Mucosa of descending colon (tissue), 3 donors: ENCODE measurements at regions not wholly inside any gene's neighbourhood (a gene's known extent, or its start where the extent isn't known, plus 50 kb on each side); places are given as distances from the start of the nearest gene placed in this dataset.

ENCODE experiments used
- ATAC-seq: fragments of 200-7000 bp; cut with Tn5 transposase; one replicate; pipeline ENCODE4 v1.9.1; 2020; ENCODE audit warnings: mild to moderate bottlenecking, moderate library complexity
- DNase-seq, 3 donors: peaks; one replicate each; pipeline ENCODE4 v3.0.0-alpha.2; 2020
- H3K36me3 ChIP-seq: fragments of 200-600 bp; one replicate; pipeline ENCODE4 v1.8.0; 2021; ENCODE audit warnings: low read depth, mild to moderate bottlenecking
- H3K4me1 ChIP-seq: fragments of 200-600 bp; one replicate; pipeline ENCODE4 v1.8.0; 2021; ENCODE audit warnings: low read depth, mild to moderate bottlenecking
- H3K4me3 ChIP-seq: fragments of 200-600 bp; one replicate; pipeline ENCODE4 v1.8.0; 2021; ENCODE audit warnings: mild to moderate bottlenecking
- H3K9me3 ChIP-seq: fragments of 200-600 bp; one replicate; pipeline ENCODE4 v1.8.0; 2021; ENCODE audit warnings: mild to moderate bottlenecking
- intact Hi-C, 2 donors: fragments of 100-400 bp; cut with DNase I in 1 of 2; cut with micrococcal nuclease in 1 of 2; formaldehyde crosslinking; loops; one replicate each; pipeline versions ENCODE4 v1.11.0 to v1.11.1; 2022; cut with DNase I, micrococcal nuclease
- TF ChIP-seq, protein P1 (sequence below): fragments of 200-600 bp; IDR thresholded peaks from one replicate; pipeline ENCODE4 v1.8.0; 2022; ENCODE audit warnings: antibody characterized with exemption, mild to moderate bottlenecking
- donor health status: DM: no; HTN: no; CAD: no; lungs with moderate emphysema.
- donor health status: DM: no; HTN: no; CAD: no.
- donor health status: DM: no; HTN: yes; CAD: no.

DNA sequence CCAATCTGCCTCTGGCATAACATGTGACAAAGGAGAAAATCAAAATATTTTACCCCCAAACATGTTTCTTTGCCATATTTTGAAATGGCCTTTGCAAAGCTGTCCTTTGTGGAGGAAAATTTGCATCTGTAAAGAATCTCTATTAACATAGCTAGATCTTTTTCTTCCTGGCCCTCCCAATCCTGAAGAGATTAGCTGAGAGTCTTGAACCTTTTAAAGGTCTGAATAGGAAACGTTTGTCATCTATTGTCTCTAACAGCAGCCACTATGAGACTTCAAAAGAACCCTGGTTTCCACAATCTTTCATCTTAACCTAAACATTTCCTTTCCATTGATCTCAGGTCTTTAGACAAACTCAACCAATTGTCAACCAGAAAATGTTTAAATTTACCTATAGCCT, 520.9 kb upstream of the TGFBR2 start:
- Histone ChIP-seq H3K4me1 (peaks cover 12% of the 10 kb centered on the region), H3K9me3 (no peaks in the 10 kb centered on the region), H3K36me3 (no peaks in the 10 kb centered on the region), H3K4me3 (no peak overlapping the region)
- no peak for ATAC-seq
- no peak for DNase-seq
- intact Hi-C loops = no loop called here
- TF ChIP-seq, protein P1, sequence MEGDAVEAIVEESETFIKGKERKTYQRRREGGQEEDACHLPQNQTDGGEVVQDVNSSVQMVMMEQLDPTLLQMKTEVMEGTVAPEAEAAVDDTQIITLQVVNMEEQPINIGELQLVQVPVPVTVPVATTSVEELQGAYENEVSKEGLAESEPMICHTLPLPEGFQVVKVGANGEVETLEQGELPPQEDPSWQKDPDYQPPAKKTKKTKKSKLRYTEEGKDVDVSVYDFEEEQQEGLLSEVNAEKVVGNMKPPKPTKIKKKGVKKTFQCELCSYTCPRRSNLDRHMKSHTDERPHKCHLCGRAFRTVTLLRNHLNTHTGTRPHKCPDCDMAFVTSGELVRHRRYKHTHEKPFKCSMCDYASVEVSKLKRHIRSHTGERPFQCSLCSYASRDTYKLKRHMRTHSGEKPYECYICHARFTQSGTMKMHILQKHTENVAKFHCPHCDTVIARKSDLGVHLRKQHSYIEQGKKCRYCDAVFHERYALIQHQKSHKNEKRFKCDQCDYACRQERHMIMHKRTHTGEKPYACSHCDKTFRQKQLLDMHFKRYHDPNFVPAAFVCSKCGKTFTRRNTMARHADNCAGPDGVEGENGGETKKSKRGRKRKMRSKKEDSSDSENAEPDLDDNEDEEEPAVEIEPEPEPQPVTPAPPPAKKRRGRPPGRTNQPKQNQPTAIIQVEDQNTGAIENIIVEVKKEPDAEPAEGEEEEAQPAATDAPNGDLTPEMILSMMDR = no peak

DNA sequence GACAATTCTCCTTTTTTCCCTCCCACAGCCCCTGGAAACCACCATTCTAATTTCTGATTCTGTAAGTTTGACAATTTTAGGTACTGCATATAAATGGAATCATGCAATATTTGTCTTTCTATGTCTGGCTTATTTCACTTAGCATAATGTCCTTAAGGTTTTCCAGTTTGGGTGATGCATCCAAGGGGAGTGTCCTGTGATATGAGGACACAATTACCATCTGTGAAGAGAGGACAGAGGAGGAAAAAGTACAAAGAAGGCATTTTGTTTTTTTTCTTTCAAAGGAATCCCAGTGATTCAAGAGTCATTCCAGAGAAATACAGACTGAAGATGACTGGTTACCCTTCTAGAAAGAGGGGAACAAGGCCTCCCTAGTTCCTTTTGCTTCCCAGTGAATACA, 514.7 kb upstream of the TGFBR2 start:
- Histone ChIP-seq H3K4me3 (no peak overlapping the region), H3K36me3 (no peaks in the 10 kb centered on the region), H3K4me1 (no peaks in the 10 kb centered on the region), H3K9me3 (peaks cover 6% of the 10 kb centered on the region)
- DNase-seq = no peak
- intact Hi-C loops = no loop called here
- TF ChIP-seq, protein P1 = no peak
- no peak for ATAC-seq

DNA sequence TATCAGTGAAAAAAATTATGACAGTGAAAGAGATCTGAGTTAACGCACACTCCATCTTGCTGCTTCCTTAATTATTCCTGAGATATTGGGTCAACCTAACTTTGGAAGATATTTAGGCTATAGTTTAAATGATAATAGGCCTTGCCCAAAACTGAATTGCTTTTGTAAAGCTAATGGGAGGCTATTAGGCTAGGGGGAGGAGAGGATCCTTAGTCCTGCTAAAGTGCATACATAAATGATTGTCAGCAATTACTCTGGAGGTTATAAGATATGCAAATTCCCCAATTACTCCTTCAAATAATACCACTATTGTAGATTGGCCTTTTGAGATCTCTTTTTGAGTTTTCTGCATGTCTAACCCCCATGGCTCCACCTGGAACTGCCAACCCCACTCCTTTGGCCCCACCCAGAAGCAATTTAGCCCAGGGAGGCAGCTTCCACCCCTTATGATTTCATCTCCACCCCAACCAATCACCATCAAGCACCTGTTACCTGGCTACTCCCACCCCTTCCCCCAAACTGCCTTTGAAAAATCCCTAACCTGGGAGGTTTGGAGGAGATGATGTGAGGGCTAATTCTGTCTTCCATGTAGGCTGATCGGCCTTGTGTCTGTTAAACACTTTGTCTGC, 509.3 kb upstream of the TGFBR2 start:
- peaks cover 6% of the 10 kb centered on the region for H3K9me3 ChIP-seq
- no peaks in the 10 kb centered on the region for H3K36me3 ChIP-seq
- H3K4me3 ChIP-seq = no peak overlapping the region
- no peak for ATAC-seq
- no peak for DNase-seq
- TF ChIP-seq, protein P1 = no peak
- H3K4me1 ChIP-seq = no peaks in the 10 kb centered on the region
- intact Hi-C loops = no loop called here

DNA sequence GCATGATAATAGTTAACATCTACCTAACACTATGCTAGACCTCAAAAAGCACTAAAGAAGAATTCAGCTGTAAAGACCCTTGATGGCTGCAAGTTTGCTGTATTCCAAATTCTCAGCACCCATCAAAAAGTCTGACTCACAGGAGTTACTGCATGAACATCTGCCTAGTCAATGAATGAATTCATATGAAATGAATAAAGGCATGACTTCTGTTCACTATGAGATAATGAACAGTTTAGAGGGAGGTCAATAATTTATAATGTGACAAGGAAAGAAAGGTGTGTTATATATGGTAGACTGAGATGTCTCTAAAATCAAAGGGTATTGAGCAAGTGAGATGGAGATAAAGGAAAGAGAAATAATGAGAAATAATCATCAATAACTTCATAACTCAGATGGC, 508.2 kb upstream of the TGFBR2 start:
- H3K4me1 ChIP-seq = no peaks in the 10 kb centered on the region
- peaks cover 6% of the 10 kb centered on the region for H3K9me3 ChIP-seq
- H3K4me3 ChIP-seq = no peak overlapping the region
- ATAC-seq = no peak
- intact Hi-C loops = no loop called here
- DNase-seq = no peak
- TF ChIP-seq, protein P1 = no peak
- no peaks in the 10 kb centered on the region for H3K36me3 ChIP-seq

DNA sequence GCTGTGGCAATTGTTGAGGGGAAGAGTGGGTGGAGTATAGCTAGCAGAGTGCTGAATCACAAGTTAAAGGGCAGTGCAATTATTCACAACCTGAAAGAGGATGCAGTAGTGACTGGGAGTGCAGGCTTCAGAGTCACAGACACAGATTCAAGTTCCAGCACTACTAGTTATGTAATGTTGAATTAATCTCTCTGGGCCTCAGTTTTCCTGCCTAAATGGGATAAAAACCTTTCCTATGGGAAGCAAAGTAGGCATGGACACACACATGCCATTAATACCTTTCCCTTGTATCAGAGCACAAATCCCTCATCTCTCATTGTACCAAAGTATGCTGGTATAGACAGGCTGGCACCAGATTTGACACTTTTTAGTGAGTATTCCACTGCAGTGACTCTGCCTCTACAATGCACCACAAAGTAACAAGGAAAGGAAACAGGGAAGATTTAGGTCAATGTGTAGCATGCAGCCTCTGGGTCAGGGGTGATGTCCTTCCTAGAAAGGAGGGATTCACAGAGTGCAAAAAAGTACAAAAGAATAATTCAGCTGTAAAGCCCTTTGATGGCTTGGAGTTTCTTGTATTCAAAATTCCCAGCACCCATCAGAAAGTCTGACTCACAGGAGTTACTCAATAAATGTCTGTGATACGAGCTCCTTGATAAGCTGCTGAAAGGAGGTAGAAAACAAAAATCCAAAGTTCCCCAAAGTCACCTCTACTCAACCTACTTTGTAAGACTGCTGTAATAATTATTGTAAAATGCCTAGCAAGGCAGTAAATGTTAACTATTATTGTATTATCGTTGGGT, 507.5 kb upstream of the TGFBR2 start:
- DNase-seq (no peak), ATAC-seq (no peak)
- Histone ChIP-seq H3K4me1 (no peaks in the 10 kb centered on the region), H3K36me3 (no peaks in the 10 kb centered on the region), H3K9me3 (peaks cover 6% of the 10 kb centered on the region), H3K4me3 (no peak overlapping the region)
- TF ChIP-seq, protein P1 = no peak
- intact Hi-C loops = no loop called here
